ENCODE measurements at regions not wholly inside any gene's neighbourhood (a gene's known extent, or its start where the extent isn't known, plus 50 kb on each side); places are given as distances from the start of the nearest gene placed in this dataset.
A peak's percentile ranks its signal among the peaks of the same experiment; 100 is the strongest.

DNA sequence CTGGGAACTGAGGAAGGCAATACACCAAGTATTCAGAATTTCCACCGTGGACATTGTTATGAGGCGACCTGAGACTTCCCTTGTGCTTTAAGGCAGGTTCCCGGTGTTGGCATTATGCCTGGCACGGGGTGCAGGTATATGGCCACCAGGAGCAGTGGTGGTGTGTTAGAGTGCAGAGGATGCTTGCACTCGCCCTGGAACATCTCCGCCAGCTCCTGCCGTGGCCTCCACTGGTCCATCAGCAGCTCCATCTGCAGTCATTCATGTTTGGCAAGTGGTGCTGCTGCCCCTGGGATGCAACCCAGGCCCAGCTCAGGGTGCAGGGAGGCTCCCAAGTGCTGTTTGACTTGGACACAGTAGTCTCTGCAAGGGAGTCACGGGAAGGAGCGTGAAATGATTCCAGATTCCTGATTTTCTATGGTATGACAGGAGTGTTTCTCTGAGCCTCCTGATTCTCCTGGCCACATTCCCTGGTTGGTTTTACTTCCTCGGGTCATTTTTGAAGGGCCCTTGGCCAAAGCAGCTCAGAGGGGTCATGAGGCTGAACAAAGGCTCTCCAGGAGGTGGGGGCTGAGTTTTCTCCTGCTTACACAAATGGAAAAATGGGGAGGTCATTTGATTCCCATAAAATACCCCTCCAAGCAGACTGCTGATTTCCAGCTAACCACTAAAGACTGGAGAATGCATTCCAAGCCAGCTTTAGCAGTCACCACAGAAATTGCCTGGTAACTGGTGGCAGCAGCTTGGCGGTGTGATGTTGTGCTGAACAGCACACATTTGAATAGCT, 60.4 kb upstream of the PSEN2 start:
- intact Hi-C loops (cut with DNase I), result no loop called here
- H3K4me1 ChIP-seq, result peaks cover 0 to 23% (median 10%) of the 10 kb centered on the region in 3 donors
- no peaks in the 10 kb centered on the region for H3K9me3 ChIP-seq
- H3K27ac ChIP-seq, result no peak overlapping the region
- no peak overlapping the region for H3K4me3 ChIP-seq
- TF ChIP-seq POLR2A (IDR thresholded peaks at IDR 0.05), result no peak
- TF ChIP-seq, protein P1, sequence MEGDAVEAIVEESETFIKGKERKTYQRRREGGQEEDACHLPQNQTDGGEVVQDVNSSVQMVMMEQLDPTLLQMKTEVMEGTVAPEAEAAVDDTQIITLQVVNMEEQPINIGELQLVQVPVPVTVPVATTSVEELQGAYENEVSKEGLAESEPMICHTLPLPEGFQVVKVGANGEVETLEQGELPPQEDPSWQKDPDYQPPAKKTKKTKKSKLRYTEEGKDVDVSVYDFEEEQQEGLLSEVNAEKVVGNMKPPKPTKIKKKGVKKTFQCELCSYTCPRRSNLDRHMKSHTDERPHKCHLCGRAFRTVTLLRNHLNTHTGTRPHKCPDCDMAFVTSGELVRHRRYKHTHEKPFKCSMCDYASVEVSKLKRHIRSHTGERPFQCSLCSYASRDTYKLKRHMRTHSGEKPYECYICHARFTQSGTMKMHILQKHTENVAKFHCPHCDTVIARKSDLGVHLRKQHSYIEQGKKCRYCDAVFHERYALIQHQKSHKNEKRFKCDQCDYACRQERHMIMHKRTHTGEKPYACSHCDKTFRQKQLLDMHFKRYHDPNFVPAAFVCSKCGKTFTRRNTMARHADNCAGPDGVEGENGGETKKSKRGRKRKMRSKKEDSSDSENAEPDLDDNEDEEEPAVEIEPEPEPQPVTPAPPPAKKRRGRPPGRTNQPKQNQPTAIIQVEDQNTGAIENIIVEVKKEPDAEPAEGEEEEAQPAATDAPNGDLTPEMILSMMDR (IDR thresholded peaks at IDR 0.05), result no peak
- H3K27me3 ChIP-seq, result no peaks in the 10 kb centered on the region
- H3K36me3 ChIP-seq, result no peaks in the 10 kb centered on the region
- no peak for DNase-seq
- 82 to 83% methylated on average over 7 to 11 of the region's 11 CpGs for WGBS, 2 donors

DNA sequence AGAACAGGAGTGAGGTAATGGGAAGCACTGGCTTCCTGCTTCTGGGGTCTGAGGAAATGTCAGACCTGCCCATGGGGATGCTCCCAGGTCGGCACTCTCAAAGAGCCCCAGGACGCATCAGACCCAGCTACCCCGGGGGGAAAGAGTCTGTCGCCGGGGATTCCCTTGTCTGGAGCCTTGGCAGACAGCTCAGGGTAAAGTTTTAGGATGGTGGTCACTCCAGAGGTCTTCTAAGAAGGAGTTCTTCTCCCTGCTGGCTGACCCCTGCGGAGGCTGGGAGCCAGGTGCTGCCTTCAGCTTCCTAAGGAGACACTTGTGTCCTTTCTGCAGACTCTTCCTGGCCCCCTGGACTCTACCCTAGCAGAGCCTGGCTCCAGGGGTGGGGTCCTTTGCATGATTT, 61.9 kb upstream of the PSEN2 start:
- Histone ChIP-seq H3K27ac (no peak overlapping the region), H3K36me3 (no peaks in the 10 kb centered on the region), H3K27me3 (no peaks in the 10 kb centered on the region), H3K4me1 (peaks cover 0 to 12% (median 0%) of the 10 kb centered on the region in 3 donors), H3K9me3 (no peaks in the 10 kb centered on the region), H3K4me3 (no peak overlapping the region)
- 89 to 92% methylated on average over 5 to 6 of the region's 6 CpGs for WGBS, 2 donors
- no peak for DNase-seq
- no peak for TF ChIP-seq POLR2A (IDR thresholded peaks at IDR 0.05)
- TF ChIP-seq, protein P1 (IDR thresholded peaks at IDR 0.05), result no peak
- intact Hi-C loops (cut with DNase I), result no loop called here

DNA sequence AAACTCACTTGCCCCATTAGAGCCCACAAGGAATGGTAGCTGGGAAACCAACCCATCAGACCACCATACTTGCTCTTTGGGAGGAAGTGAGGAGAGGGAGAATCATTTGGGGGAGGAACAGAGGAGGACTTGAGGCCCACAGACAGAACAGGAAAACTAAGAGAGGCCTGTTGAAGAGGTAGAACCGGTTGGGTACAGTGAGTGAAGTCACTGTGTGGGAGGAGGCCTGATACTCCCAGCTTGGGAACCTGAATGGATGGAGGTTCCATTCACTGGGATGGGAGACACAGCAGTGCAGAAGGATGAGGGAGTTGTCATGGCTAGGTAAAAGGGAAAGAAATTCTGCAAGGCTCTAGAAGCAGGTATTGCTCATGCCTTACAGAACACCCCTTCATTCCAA, 63.4 kb upstream of the PSEN2 start:
- DNase-seq, result no peak
- H3K4me1 ChIP-seq, result peaks cover 0 to 12% (median 0%) of the 10 kb centered on the region in 3 donors
- TF ChIP-seq POLR2A (IDR thresholded peaks at IDR 0.05), result no peak
- TF ChIP-seq, protein P1 (IDR thresholded peaks at IDR 0.05), result no peak
- no peak overlapping the region for H3K4me3 ChIP-seq
- no peaks in the 10 kb centered on the region for H3K36me3 ChIP-seq
- intact Hi-C loops (cut with DNase I), result no loop called here
- 27 to 45% methylated on average over 1 of the region's 1 CpG for WGBS, 2 donors
- peak overlapping the region in 1 of 4 donors; percentile 29 for H3K27ac ChIP-seq
- H3K27me3 ChIP-seq, result no peaks in the 10 kb centered on the region
- H3K9me3 ChIP-seq, result no peaks in the 10 kb centered on the region

DNA sequence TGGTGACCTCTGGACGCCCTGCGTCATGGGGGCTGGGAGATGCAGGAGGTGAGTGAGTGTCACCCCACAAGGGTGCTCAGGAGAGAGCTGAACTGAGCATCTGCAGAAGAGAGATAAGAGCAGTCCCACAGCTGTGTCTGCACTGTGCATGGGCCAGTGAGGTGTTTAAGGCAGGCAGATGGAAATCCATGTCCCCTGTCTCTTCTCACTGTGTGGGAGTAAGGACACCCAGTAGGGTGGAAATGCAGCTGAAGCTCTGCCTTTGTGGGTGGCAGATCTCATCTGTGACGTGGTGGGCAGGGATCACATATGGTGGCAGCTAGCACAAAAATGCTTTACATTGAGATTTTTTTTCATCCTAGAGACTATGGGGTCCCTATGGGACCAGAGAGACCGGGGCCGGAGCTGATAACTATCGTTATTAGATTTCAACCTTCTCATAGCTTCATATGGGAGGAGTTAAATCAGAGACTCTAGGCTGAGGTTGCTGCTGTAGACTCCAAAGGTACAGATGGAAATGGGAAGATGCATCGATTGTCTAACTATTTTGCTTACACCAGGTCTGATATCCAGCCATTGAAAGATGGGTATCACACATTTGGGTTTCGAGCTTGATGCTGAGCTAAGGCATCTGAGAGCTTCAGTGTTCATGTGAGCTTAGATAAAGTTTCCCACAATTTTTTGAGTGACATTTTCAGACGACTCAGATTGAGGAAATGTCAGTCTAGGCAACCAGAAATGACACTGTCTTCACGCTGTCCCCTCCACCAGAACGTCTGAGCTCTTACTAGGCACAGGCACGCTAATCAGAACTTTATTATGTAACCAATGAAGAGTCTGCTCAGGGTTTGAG, 65.3 kb upstream of the PSEN2 start:
- WGBS, 2 donors, result 79 to 81% methylated on average over 9 to 12 of the region's 12 CpGs
- intact Hi-C loops (cut with DNase I), result no loop called here
- H3K27ac ChIP-seq, result no peak overlapping the region
- no peak overlapping the region for H3K4me3 ChIP-seq
- TF ChIP-seq, protein P1 (IDR thresholded peaks at IDR 0.05), result no peak
- TF ChIP-seq POLR2A (IDR thresholded peaks at IDR 0.05), result no peak
- H3K36me3 ChIP-seq, result no peaks in the 10 kb centered on the region
- H3K4me1 ChIP-seq, result peaks cover 0 to 16% (median 0%) of the 10 kb centered on the region in 3 donors
- DNase-seq, result no peak
- no peaks in the 10 kb centered on the region for H3K9me3 ChIP-seq
- H3K27me3 ChIP-seq, result no peaks in the 10 kb centered on the region
